HL-60 (cell line): ENCODE measurements at regions not wholly inside any gene's neighbourhood (a gene's known extent, or its start where the extent isn't known, plus 50 kb on each side); places are given as distances from the start of the nearest gene placed in this dataset.

Experiments used
- DNase-seq, 2 experiments: peaks; one replicate each; pipeline ENCODE4 v3.0.0-alpha.2; 2010 to 2020; ENCODE audit warnings: low read depth in 1 of 2, low spot score in 1 of 2
- H3K27ac ChIP-seq: fragments of 250-450 bp; sonication (Bioruptor Pico); replicated peaks from 2 replicates; pipeline ENCODE4 v1.5.1; 2020; ENCODE audit warnings: mild to moderate bottlenecking, moderate library complexity
- H3K27me3 ChIP-seq: fragments of 250-450 bp; sonication (Bioruptor Pico); 2 replicates; pipeline ENCODE4 v1.5.1; 2021; ENCODE audit warnings: mild to moderate bottlenecking, moderate library complexity; ENCODE audit not compliant: insufficient read depth, poor library complexity, severe bottlenecking
- H3K4me3 ChIP-seq: replicated peaks from 2 replicates; pipeline ENCODE4 v1.5.1; 2011; ENCODE audit warnings: mild to moderate bottlenecking, control low read depth, low read length; ENCODE audit not compliant: insufficient read depth
- CTCF ChIP-seq: IDR thresholded peaks from one replicate; pipeline ENCODE4 v1.5.1; 2011; ENCODE audit warnings: low read length, control low read depth, inconsistent platforms; ENCODE audit not compliant: insufficient read depth
- GABPA ChIP-seq: IDR thresholded peaks from 2 replicates; pipeline ENCODE4 v1.6.1; 2012; ENCODE audit warnings: low read depth
- POLR2AphosphoS5 ChIP-seq: IDR thresholded peaks from 2 replicates; pipeline ENCODE4 v1.6.1; 2012; ENCODE audit warnings: low read depth
- REST ChIP-seq: IDR thresholded peaks from 2 replicates; pipeline ENCODE4 v1.6.1; 2012; ENCODE audit warnings: low read depth; ENCODE audit not compliant: insufficient replicate concordance
- SPI1 ChIP-seq: IDR thresholded peaks from 2 replicates; pipeline ENCODE4 v1.6.1; 2012; ENCODE audit warnings: low read depth, mild to moderate bottlenecking, borderline replicate concordance

GRCh38 chr3:137385922-137386321 lies 378.2 kb upstream of the SOX14 start:
- DNase-seq: no peak
- H3K27me3 ChIP-seq: no peaks in the 10 kb centered on the region
- no peak for TF ChIP-seq POLR2AphosphoS5
- no peak for TF ChIP-seq SPI1
- TF ChIP-seq GABPA: no peak
- no peak for TF ChIP-seq REST
- TF ChIP-seq CTCF: no peak
- H3K27ac ChIP-seq: no peak overlapping the region
- H3K4me3 ChIP-seq: no peak overlapping the region

GRCh38 chr3:137409584-137409983 lies 354.5 kb upstream of the SOX14 start:
- Histone ChIP-seq H3K4me3 (no peak overlapping the region), H3K27ac (no peak overlapping the region), H3K27me3 (peaks cover 1% of the 10 kb centered on the region)
- TF ChIP-seq CTCF (no peak), REST (no peak), POLR2AphosphoS5 (no peak), GABPA (no peak), SPI1 (no peak)
- DNase-seq: no peak

DNA sequence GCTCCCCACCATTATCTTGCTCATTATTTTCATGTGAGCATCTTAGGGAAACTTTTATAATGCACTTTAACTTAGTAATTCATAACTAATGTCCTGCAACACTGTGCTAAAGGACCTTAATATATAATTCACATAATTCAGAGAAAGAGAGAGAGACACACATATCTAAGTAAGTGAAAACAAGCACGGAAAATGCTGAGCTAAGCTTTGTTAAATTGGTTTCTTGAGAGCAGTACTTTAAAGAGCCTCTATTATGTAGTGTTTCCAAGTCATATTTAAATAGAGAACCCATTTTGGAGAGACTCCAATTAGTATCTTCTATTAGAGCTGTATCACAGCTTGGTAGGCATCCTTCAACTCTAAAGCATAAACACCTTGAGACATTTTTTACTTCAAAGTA lies 354.1 kb upstream of the SOX14 start:
- TF ChIP-seq REST (no peak), CTCF (no peak), POLR2AphosphoS5 (no peak), SPI1 (no peak), GABPA (no peak)
- H3K27me3 ChIP-seq: no peaks in the 10 kb centered on the region
- no peak overlapping the region for H3K4me3 ChIP-seq
- DNase-seq: no peak
- H3K27ac ChIP-seq: no peak overlapping the region
